Left kidney (tissue), 1 donor: ENCODE measurements at regions not wholly inside any gene's neighbourhood (a gene's known extent, or its start where the extent isn't known, plus 50 kb on each side); places are given as distances from the start of the nearest gene placed in this dataset.

Experiments
- DNase-seq: peaks from one replicate; pipeline ENCODE4 v3.0.0-alpha.2; 2013

DNA sequence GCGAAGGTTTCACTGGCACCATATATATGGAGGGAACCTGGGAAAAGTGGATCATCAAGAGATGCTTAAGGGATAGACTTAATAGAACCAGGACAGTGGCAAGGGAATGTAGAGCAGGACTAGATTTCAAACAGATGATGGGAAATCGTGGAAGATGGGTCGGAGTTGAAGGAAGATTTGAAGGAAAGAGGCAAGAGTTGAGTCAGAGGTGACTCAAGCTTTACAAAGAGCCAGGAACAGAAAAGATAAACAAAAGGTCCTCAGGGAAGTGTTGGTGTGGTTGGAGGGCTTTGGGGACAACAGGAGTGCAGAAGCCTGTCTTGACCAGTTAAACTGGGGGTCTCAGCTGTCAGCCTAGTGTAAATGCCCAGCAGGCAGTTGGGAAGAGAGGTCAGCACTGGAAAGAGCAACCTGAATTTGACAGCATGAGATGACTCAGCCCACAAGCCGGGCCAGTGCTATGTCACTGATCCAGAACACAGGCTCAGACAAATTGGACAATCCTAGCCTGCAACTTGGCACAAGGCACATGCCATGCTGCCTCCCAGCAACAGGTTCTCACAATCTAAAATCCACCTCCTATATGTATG, 230.5 kb downstream of the IDS start:
- no peak for DNase-seq

DNA sequence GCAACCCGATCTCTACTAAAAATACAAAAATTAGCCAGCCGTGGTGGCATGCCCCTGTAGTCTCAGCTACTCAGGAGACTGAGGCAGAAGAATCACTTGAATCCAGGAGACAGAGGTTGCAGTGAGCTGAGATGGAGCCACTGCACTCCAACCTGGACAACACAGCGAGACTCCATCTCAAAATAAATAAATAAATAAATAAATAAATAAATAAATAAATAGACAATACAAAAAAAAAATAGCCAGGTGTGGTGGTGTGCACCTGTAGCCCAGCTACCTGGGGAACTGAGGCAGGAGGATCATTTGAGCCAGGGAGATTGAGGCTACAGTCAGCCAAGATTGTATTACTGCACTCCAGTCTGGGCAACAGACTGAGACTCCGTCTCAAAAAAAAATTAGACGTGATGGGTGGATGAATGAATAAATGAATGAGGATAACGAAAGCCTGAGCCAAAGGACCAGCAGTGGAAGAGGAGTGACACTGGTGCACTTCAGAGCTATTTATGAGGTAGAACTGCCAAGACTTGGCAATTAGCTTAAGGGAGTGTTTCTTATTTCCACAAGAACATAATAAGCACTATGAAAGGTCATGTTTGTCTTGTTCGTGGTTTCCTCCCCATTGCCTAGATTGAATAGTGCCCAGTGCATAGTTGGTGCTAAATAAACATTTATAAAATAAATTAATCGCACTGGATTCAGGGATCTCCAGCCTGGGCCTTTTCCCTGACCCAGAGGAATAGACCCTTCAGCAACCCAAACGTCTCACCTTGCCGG, 232.2 kb downstream of the IDS start:
- DNase-seq = no peak

GRCh38 chrX:149267878-149268813, 237.0 kb downstream of the IDS start:
- DNase-seq = no peak

DNA sequence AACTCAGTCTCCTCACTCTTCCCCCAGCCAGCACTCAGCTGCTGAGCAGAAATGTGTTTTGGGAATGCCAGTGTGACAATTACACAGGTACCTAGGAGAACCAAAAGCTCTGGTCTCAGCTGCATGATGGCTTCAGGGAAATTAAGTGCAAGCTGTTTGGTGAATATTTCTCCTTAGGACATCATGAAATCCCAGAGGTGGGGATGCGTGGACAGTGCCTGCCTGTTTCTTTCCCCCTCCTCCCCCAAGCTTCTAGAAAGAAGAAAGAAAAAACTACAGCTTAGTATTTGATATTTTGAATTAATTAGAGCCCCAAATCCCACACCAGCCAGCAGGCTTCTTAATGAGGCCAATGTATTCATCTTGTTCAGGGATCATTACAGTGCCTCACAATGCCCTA, 243.0 kb downstream of the IDS start:
- DNase-seq = no peak

GRCh38 chrX:149259241-149259640, 245.9 kb downstream of the IDS start:
- no peak for DNase-seq

DNA sequence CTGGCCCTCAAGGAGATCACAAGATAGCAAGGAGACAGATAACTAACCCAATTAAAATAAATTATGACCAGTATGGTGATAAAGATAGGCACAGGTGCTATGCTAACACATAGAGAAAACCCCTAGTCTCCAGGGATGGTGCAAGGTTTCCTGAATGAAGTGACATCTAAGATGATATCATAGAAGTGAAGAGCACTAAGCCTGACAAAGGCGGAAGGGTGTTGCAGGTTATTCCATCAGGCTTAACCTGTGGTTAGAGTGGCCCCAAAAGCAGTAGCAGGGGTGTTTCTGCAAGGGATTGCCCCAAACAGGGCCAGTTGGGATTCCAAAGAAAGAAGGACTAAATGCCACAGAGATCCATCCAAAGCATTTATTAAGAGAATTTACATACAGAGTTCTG, 249.2 kb downstream of the IDS start:
- no peak for DNase-seq

DNA sequence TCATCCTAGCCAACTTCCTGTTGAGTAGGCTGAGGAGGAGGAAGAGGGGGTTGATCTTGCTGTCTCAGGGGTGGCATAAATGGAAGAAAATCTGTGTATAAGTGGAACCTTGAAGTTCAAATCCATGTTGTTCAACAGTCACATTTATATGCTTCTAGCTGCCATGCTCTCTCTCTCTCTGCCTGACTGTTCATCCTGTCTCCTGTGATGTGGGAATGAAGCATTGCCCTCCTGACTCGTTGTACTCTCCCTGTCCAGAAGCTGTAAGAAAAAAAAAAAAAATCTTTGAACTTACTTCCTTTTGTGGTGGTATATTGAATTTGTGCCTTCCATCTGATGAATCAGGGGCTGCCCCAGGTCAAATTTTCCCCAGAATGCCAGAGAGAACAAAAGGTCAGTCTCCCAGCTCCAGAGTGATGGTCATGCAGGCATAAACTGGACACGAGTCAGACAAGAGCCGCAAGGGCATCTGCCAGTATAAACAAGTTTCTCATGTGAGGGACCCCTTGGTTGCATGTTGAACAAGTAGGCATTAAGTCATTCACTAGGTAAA, 257.0 kb downstream of the IDS start:
- DNase-seq = no peak

GRCh38 chrX:149230689-149231088, 274.4 kb downstream of the IDS start:
- no peak for DNase-seq

DNA sequence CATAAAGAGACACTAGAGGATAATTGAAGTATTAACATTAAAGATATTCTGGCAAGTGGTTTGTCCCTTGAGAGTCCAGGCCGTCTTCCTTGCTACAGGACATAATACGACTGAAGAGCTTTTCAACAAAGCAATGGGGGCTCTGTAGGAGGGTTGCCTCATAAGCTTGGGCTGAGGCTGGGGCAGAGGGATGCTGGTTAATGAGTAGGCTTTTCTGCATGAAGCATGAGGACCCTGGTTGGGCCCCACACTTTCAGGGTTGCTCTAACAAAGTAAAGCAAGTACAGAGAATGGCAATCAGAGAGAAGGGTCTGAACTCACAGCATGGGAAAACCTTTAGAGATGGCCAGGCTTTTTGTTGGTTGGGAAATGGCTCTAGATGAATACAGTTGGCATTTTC, 281.3 kb downstream of the IDS start:
- no peak for DNase-seq

- DNase-seq = no peak
Measured at GRCh38 chrX:149222040-149222439, 283.1 kb downstream of the IDS start.

- peak; percentile 14 for DNase-seq
Measured at GRCh38 chrX:149221230-149221629, 283.9 kb downstream of the IDS start.

- DNase-seq = no peak
Measured at GRCh38 chrX:149213264-149213663, 291.8 kb downstream of the IDS start.

DNA sequence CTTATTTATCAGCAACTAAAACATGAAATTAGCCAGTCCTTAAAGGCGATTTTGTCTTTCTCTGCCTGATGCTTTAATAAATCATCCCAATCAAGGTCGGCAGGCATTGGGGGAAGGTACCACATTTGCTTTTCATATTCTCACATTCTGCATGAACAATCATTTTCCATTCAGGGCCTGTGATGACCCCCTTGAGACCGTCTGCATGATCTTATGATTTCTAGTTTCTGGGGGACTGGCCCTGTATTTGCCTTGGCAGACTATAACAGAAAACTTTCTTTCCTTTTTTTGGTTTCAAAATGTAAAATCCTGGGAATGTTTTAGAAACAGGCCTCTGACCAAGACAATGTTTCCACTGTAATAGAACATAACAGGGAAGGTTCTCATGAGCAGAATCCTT, 296.8 kb downstream of the IDS start:
- DNase-seq = no peak

DNA sequence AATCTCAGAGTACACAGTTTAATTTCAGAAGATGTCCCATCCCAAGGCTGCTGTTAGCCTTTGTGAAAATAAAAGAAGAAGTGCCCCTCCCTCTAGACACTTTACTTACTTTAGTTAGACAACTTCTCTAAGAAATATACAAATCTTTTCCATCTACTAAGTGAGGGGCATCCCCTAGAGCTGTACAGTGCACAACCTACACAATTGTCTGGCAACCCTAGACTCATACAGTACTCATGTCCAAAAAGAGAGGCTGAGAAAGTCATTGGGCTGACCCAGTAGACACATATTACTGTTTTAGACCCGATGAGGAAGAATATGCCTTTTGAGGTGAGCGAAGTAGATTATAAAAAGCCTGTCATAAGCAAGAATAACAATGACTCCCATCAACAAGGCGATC, 297.6 kb downstream of the IDS start:
- DNase-seq = no peak

- DNase-seq = no peak
Measured at GRCh38 chrX:149205937-149206336, 299.2 kb downstream of the IDS start.

GRCh38 chrX:149205081-149205480, 300.0 kb downstream of the IDS start:
- no peak for DNase-seq

DNA sequence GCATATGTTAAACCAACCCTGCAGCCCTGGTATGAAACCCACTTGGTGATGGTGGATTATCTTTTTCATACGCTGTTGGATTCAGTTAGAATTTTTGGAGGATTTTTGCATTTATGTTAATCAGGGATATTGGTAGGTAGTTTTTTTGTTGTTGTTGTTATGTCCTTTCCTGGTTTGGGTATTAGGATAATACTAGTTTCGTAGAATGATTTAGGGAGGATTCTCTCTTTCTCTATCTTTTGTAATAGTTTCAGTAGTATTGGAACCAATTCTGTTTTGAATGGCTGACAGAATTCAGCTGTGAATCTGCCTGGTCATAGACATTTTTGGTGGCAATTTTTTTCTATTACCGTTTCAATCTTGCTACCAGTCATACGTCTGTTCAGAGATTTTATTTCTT, 305.4 kb downstream of the IDS start:
- DNase-seq = no peak

GRCh38 chrX:149198980-149199732, 305.9 kb downstream of the IDS start:
- DNase-seq = no peak

GRCh38 chrX:149185087-149185486, 320.0 kb downstream of the IDS start:
- no peak for DNase-seq

GRCh38 chrX:149161435-149162088, 343.5 kb downstream of the IDS start:
- no peak for DNase-seq

DNA sequence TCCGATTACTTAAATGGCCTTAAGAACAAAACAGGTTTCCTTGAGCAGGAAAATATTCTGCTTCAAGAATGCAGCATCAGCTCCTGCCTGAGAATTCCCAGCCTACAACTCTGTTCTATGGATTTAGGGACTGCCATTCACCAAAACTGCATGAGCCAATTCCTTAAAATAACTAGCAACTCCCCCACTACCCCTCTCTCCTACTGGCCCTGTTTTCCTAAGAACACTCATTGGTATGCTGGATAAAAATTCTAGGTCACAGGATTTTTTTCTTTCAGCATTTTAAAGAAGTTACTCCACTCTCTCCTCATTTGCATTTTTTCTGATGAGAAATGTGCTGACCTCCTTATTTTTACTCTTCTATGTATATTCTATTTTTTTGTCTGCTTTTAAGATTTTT, 347.1 kb downstream of the IDS start:
- DNase-seq = no peak
